Esophagus squamous epithelium (tissue), 5 donors: ENCODE measurements at regions not wholly inside any gene's neighbourhood (a gene's known extent, or its start where the extent isn't known, plus 50 kb on each side); places are given as distances from the start of the nearest gene placed in this dataset.

ENCODE experiments used
- DNase-seq: peaks from one replicate; lab custom pipeline; 2025; lab: John Stamatoyannopoulos, UW
- H3K27ac ChIP-seq, 4 donors: fragments of 200-600 bp; sonication (generic); one replicate each; pipeline ENCODE4 v1.5.1; 2016 to 2019; ENCODE audit warnings: mild to moderate bottlenecking in 1 of 4
- H3K27me3 ChIP-seq, 4 donors: fragments of 200-600 bp; sonication (generic); 1 replicate in 3 of 4; 2 replicates in 1 of 4; pipeline versions ENCODE4 v1.5.1 to v1.6.0; 2017 to 2021; ENCODE audit warnings: antibody characterized with exemption in 1 of 4
- H3K36me3 ChIP-seq, 3 donors: fragments of 200-600 bp; sonication (generic); one replicate each; pipeline ENCODE4 v1.5.1; 2016 to 2019
- H3K4me1 ChIP-seq, 3 donors: fragments of 200-600 bp; sonication (generic); one replicate each; pipeline ENCODE4 v1.5.1; 2017 to 2019
- H3K4me3 ChIP-seq, 4 donors: fragments of 200-600 bp; sonication (generic); 1 replicate in 3 of 4; 2 replicates in 1 of 4; pipeline ENCODE4 v1.5.1; 2016 to 2019; ENCODE audit warnings: mild to moderate bottlenecking in 2 of 4, moderate library complexity in 1 of 4
- H3K9me3 ChIP-seq, 3 donors: fragments of 200-600 bp; sonication (generic); one replicate each; pipeline ENCODE4 v1.5.1; 2016 to 2019
- CTCF ChIP-seq, 6 experiments: fragments of 450-650 bp in 4 of 6; fragments of 200-600 bp in 2 of 6; sonication (generic) in 2 of 6; IDR thresholded peaks; one replicate each; pipeline ENCODE4 v1.5.1; 2016 to 2019; ENCODE audit warnings: antibody characterized with exemption in 6 of 6, mild to moderate bottlenecking in 4 of 6, moderate library complexity in 4 of 6
- POLR2A ChIP-seq, 4 donors: fragments of 450-650 bp; IDR thresholded peaks; one replicate each; pipeline ENCODE4 v1.6.1; 2017; ENCODE audit warnings: antibody characterized with exemption in 4 of 4, mild to moderate bottlenecking in 4 of 4, moderate library complexity in 3 of 4
- WGBS, 2 donors: methylation state at CpG; one replicate each; pipeline ENCODE4 v1.1.5; 2018; 5-methylcytosine and 5-hydroxymethylcytosine counted together
- intact Hi-C: fragments of 100-400 bp; cut with DNase I; formaldehyde crosslinking; loops from one replicate; pipeline ENCODE4 v1.15.0; 2022
- donor health status: DM: yes; HTN: yes; CAD: no.

- intact Hi-C loops = no loop called here
- 0 to 66% methylated on average over 4 to 5 of the region's 5 CpGs for WGBS, 2 donors
- Histone ChIP-seq H3K27ac (peak overlapping the region in 2 of 4 donors; percentile 11 to 12), H3K9me3 (no peaks in the 10 kb centered on the region), H3K4me1 (peaks cover 0 to 68% (median 16%) of the 10 kb centered on the region in 3 donors), H3K27me3 (no peaks in the 10 kb centered on the region), H3K36me3 (peaks cover 0 to 10% (median 0%) of the 10 kb centered on the region in 3 donors), H3K4me3 (no peak overlapping the region)
- TF ChIP-seq POLR2A (IDR thresholded peaks at IDR 0.05) (no peak), CTCF (IDR thresholded peaks at IDR 0.05) (no peak)
- DNase-seq = no peak
Measured at GRCh38 chrX:45750639-45751038, 550.0 kb upstream of the DIPK2B start.

- no peak for DNase-seq
- H3K4me1 ChIP-seq = peaks cover 0 to 62% (median 16%) of the 10 kb centered on the region in 3 donors
- H3K4me3 ChIP-seq = no peak overlapping the region
- TF ChIP-seq POLR2A (IDR thresholded peaks at IDR 0.05) = no peak
- TF ChIP-seq CTCF (IDR thresholded peaks at IDR 0.05) = peak in 2 of 6 experiments; percentile 12 to 15
- no peak overlapping the region for H3K27ac ChIP-seq
- no peaks in the 10 kb centered on the region for H3K9me3 ChIP-seq
- peaks cover 0 to 23% (median 0%) of the 10 kb centered on the region in 3 donors for H3K36me3 ChIP-seq
- no peaks in the 10 kb centered on the region for H3K27me3 ChIP-seq
- WGBS, 2 donors = 35 to 57% methylated on average over 2 to 4 of the region's 4 CpGs
- intact Hi-C loops = no loop called here
Measured at GRCh38 chrX:45749375-45749774, 548.7 kb upstream of the DIPK2B start.

GRCh38 chrX:45748369-45748774 lies 547.7 kb upstream of the DIPK2B start:
- TF ChIP-seq CTCF (IDR thresholded peaks at IDR 0.05) (no peak), POLR2A (IDR thresholded peaks at IDR 0.05) (no peak)
- Histone ChIP-seq H3K4me1 (peaks cover 0 to 54% (median 16%) of the 10 kb centered on the region in 3 donors), H3K4me3 (no peak overlapping the region), H3K27ac (peak overlapping the region in 1 of 4 donors; percentile 9), H3K9me3 (no peaks in the 10 kb centered on the region), H3K36me3 (peaks cover 0 to 29% (median 0%) of the 10 kb centered on the region in 3 donors), H3K27me3 (no peaks in the 10 kb centered on the region)
- no peak for DNase-seq
- WGBS, 2 donors = 64 to 93% methylated on average over 1 of the region's 1 CpG
- intact Hi-C loops = no loop called here

- 52 to 53% methylated on average over 4 of the region's 4 CpGs for WGBS, 2 donors
- no peaks in the 10 kb centered on the region for H3K9me3 ChIP-seq
- no peak for DNase-seq
- H3K4me3 ChIP-seq = no peak overlapping the region
- intact Hi-C loops = no loop called here
- H3K36me3 ChIP-seq = peaks cover 0 to 29% (median 0%) of the 10 kb centered on the region in 3 donors
- H3K27me3 ChIP-seq = no peaks in the 10 kb centered on the region
- peaks cover 0 to 49% (median 16%) of the 10 kb centered on the region in 3 donors for H3K4me1 ChIP-seq
- TF ChIP-seq POLR2A (IDR thresholded peaks at IDR 0.05) (no peak), CTCF (IDR thresholded peaks at IDR 0.05) (no peak)
- H3K27ac ChIP-seq = peak overlapping the region in 2 of 4 donors; percentile 3 to 9
Measured at GRCh38 chrX:45747905-45748304, 547.2 kb upstream of the DIPK2B start.

GRCh38 chrX:45745479-45745878 lies 544.8 kb upstream of the DIPK2B start:
- Histone ChIP-seq H3K27ac (no peak overlapping the region), H3K4me1 (peaks cover 0 to 25% (median 6%) of the 10 kb centered on the region in 3 donors), H3K9me3 (no peaks in the 10 kb centered on the region), H3K36me3 (peaks cover 0 to 29% (median 0%) of the 10 kb centered on the region in 3 donors), H3K27me3 (no peaks in the 10 kb centered on the region), H3K4me3 (no peak overlapping the region)
- TF ChIP-seq CTCF (IDR thresholded peaks at IDR 0.05) (no peak), POLR2A (IDR thresholded peaks at IDR 0.05) (no peak)
- no peak for DNase-seq
- intact Hi-C loops = no loop called here
